NCI-H526 (cell line): ENCODE measurements at regions not wholly inside any gene's neighbourhood (a gene's known extent, or its start where the extent isn't known, plus 50 kb on each side); places are given as distances from the start of the nearest gene placed in this dataset.

ENCODE experiments used
- DNase-seq, 2 experiments: peaks; one replicate each; lab custom pipeline; 2025; lab: John Stamatoyannopoulos, UW

- no peak for DNase-seq
Measured at GRCh38 chr9:135220601-135221575, 133.4 kb downstream of the OLFM1 start.

DNA sequence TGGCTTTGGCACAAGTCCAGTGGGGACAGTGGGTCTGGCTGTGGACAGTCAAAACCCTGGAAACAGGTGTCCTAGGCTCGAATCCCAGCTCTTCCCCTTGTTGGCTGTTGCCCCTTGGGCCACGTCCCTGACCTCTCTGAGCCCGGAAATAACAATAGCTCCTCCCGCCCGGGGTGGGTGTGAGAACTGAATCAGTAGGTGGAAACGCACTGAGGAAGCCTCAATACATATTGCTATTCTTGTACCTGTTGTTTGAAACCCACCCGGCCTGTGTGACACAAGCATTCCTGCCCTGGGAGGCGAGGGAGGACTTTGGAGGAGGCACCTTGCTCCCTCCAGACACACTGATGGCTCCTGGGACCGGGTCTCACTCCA is 134.1 kb downstream of the OLFM1 start:
- no peak for DNase-seq

DNA sequence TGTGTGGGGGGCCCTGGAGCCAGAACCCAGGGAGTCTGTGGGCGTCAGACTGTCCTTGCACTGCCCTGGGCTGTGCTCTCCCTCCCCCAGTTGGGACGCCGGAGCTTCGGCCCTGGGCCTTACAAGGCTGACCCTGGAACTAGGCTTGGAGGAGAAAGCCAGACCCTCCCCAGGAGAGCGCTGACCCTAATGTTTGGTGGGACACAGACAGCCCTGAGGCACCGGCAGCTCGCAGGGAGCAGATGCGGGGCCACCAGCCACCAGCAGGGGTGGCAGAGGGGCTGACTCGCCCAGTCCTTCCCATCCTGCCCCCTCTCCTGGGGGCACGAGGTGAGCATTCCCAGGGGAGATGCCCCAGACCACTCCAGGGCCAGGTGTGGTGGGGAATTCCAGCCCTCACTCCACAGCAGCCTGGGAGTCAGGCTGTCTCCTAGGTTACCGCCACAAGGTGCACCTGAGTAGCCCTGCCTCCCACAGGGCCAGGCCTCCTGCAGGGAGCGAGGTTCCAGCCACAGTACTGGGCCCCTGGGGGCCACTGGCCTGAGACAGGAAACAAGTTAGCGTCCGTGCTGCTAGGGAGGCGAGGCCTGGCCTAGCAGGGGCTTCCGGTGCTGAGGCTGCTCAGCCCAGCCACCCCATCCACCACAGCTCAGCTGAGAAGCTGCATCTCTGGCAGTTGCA is 134.6 kb downstream of the OLFM1 start:
- DNase-seq: peak in 1 of 2 experiments; percentile 47

GRCh38 chr9:135222881-135223760 is 135.7 kb downstream of the OLFM1 start:
- DNase-seq: peak in 1 of 2 experiments; percentile 63

GRCh38 chr9:135223831-135224230 is 136.4 kb downstream of the OLFM1 start:
- DNase-seq: peak in 1 of 2 experiments; percentile 12

GRCh38 chr9:135224286-135224877 is 136.9 kb downstream of the OLFM1 start:
- no peak for DNase-seq

GRCh38 chr9:135224921-135225541 is 137.6 kb downstream of the OLFM1 start:
- DNase-seq: peak in 1 of 2 experiments; percentile 48

DNA sequence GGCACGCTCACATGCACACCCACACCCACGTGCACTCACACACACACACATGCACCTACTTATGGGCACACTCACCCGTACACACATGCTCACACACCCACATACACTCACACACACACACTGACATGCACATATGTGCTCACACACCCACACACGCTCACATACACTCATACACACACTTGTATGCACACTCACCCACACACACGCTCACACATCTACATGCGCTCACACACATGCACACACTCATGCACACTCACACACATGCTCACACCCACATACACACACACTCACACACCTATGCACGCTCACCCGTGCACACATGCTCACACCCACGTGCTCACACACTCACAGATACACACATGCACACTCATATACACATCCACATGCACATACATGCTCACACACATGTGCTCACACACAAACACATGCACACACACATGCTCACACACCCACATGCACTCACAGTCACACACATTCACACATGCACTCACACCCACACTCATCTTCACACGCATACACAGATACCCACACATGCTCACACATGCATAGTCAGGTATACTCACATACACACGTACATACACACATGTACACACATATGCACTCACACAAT is 138.3 kb downstream of the OLFM1 start:
- DNase-seq: no peak

DNA sequence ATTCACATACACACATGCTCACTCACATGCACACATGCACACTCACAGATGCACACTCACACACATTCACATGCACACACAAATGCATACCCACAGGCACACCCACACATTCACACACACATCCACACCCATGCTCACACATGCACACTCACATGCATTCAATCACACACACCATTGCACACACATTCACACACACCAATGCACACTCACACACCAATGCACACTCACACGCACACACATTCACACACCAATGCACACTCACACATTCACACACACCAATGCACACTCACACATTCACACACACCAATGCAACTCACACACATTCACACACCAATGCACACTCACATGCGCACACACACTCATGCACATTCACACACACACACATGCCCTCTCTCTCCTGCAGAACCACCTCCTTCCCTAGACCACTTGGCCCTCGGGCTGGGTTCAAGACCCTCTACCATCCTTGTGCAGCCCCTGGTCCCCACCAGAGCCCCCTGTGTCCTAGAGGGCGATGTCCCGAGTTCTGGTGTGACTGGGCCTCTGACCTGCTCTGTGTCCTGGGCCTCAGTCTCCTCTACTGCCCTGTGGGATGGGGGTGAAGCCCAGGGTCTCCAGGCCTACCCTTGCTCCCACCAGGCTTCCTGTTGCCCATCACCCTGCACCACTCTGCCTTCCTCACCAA is 139.0 kb downstream of the OLFM1 start:
- DNase-seq: no peak

- DNase-seq: no peak
Measured at GRCh38 chr9:135227641-135228251, 140.3 kb downstream of the OLFM1 start.

DNA sequence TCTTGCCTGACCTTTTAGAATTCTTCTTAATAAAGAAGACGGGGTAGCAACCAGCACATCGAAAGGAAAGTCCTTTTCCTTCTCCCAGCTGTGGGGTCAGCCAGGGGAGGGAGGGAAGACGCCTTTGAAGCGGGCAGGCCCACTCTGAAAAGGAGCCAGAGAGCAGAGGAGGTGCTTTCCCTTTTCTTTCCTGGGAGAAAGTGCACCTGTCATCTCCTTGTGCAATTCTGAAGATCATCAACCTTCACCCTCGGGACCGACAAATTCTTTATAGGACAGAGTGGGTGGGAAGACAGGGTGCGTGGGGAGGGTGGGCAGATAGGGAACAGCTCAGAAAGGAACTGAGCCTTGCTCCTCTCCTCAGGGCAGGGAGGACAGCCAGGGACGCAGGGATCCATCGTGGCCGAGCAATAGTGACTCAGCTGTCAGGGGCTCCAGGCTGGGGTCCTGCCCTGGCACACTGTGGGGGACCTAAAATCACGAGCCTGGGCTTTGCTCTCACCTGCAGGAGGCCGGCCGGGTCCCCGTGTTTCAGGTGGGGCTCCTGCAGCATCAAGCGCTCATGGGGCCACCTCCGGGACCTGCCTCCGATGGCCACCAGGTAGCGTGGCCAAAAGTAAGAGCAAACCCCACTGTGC is 141.0 kb downstream of the OLFM1 start:
- DNase-seq: no peak

DNA sequence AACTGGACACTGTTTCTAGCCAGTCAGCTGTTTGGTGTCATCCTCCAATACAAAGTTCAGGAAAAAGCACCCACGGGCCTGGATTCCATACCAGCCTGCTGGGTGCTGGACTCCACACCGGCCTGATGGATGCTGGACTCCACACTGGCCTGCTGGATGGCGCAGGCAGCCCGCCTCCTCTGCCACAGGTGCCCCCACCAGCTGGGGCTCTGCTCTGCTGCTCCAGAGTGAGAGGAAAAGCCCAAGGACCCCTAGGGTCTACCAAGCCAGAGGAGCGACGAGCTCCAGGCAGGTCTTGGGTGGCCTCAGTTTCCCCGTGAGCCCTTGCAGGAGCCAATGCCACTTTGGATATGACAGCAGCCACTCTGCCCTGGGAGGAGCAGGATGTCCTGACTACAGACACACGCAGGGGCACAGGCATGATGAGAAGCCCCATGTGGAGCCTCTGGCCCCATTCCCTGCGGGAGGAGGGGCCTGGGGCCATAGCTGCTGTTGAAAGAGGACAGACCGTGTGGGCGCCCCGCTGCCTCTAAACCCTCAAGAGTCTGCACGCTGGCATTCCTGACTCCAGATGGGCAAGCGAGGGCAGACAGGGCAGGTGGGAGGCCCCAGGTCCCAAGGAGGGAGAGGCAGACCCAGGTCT is 141.6 kb downstream of the OLFM1 start:
- no peak for DNase-seq

DNA sequence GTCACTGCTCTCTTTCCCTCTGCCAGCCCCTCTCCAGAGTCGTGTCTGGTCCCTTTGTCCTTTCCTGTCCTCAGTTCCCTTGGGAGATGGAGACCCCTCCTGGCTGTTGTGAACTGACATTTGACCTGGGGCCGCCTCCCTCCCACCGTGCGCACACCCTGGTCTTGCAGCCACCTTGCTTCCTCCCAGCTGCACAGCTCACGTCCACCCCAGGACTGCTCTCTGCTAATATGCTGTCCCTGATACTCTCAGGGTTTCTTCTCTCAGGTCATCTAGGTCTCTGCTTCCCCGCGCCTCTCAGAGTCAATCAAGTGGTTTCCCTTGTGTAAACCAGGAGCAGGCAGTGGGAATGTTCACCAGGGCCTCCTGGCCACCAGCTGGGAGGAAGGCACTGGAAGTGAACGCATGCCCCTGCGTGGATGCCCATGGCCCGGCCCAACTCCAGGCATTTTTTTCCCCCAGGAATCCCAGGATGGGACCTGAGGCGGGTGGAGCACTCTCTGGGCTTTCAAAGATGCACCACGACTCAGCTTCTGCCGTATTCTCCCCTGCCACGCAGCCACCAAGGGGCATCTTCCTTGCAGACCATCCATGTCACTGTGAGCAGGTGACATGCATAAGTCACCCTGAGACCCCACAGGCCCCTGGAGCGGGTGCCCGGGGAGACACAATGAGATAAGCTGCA is 142.4 kb downstream of the OLFM1 start:
- no peak for DNase-seq

DNA sequence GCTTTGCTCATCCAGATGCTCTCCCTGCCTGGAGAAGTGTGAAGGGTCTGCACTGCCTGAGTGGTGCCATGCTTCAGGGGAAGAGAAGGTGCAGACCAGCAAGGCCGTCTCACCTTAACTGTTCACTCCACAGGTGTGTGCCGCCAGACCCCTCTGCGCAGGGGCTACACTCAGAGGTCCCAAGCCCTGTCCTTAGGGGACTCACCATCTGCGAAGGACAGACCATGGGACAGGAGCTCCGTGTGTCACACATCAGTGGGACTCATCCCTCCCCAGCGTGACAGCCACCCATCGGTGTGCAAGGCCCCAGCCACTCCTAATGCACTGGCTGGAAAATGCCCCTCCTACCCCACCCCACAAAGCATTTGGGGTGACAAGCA is 142.9 kb downstream of the OLFM1 start:
- no peak for DNase-seq

GRCh38 chr9:135230817-135231520 is 143.5 kb downstream of the OLFM1 start:
- DNase-seq: no peak

DNA sequence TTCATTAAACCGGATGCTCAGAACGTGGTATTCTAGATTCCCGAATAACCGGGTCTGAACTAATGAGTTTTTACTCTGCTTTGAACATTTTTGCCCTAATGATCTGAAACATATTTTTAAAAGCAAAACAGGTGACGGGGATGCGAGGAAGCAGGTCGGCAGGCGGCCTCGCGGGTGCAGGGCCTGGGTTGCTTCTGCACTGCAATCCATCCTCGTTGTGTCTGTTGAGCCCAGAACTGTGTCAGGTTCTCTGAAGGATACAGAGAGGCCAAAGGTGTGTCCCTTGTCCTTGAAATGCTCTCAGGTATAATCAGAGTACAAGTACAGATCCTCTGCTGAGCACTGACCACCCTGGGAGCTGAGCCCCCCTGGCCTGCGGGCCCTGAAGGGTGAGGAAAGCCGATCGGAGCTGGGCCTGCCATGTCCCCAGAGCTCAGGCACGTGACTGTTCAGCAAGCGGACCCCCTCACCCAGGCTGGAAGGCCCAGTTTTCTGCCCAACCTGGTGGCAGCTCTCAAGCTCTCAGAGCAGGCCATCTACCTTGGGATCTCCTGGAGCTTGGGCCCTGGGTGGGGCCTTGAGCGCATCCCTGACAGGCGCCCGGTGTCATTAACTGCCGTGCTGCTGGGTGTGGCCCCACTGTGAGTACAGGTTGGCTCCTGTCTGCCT is 151.8 kb downstream of the OLFM1 start:
- DNase-seq: no peak

DNA sequence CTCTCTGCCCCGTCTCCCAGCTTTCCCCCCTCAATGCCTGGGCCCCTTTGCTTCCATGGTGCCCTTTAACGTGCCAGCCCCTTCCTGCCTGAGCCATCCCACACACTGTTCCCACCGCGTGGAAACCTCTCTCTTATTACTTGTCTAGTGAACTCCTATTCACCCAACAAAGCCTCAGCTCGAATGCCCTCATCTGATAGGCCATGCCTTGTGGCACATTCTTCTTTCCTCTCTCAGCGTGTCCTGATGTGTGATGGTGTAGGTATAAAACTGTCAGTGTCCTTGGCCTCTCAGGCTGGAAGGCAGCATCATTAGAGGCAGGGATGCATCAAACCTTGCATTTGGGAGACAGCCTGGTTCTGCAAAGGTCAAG is 152.3 kb downstream of the OLFM1 start:
- no peak for DNase-seq
